AG04450 (cell line): ENCODE measurements at regions not wholly inside any gene's neighbourhood (a gene's known extent, or its start where the extent isn't known, plus 50 kb on each side); places are given as distances from the start of the nearest gene placed in this dataset.
A peak's percentile ranks its signal among the peaks of the same experiment; 100 is the strongest.
"Not testable (repeated sequence)": the region's sequence is repeated elsewhere in the genome, so short reads cannot be mapped to it uniquely, and the experiment has no call there.

Source experiments
- CTCF ChIA-PET: fragments of 300-600, 350-600 bp; formaldehyde crosslinking; extraction: SDS; loops from one replicate; lab custom pipeline; 2022; ENCODE audit warnings: antibody characterized with exemption, inconsistent platforms; lab: Charles Lee
- POLR2A ChIA-PET: fragments of 350-600 bp; formaldehyde crosslinking; extraction: SDS; loops from one replicate; lab custom pipeline; 2021; ENCODE audit warnings: antibody characterized with exemption, inconsistent platforms; lab: Yijun Ruan, JAX
- DNase-seq: peaks from one replicate; pipeline ENCODE4 v3.0.0-alpha.2; 2011; ENCODE audit warnings: low read depth, low spot score
- H3K27ac ChIP-seq: one replicate; pipeline ENCODE4 v1.5.1; 2012; ENCODE audit warnings: low read depth, low read length, control low read depth
- H3K27me3 ChIP-seq: one replicate; pipeline ENCODE4 v1.6.0; 2012; ENCODE audit warnings: low read length; ENCODE audit not compliant: control insufficient read depth, insufficient read depth
- H3K4me3 ChIP-seq: 2 replicates; pipeline ENCODE4 v1.5.1; 2011; ENCODE audit warnings: mild to moderate bottlenecking, low read depth, low read length, control low read depth
- H3K9me3 ChIP-seq: 2 replicates; pipeline ENCODE4 v1.5.1; 2012; ENCODE audit warnings: low read length; ENCODE audit not compliant: control insufficient read depth, insufficient read depth
- TF ChIP-seq, protein P1 (sequence below): IDR thresholded peaks from 2 replicates; pipeline ENCODE4 v1.5.1; 2011; ENCODE audit warnings: low read depth, low read length, control low read depth, inconsistent platforms

DNA sequence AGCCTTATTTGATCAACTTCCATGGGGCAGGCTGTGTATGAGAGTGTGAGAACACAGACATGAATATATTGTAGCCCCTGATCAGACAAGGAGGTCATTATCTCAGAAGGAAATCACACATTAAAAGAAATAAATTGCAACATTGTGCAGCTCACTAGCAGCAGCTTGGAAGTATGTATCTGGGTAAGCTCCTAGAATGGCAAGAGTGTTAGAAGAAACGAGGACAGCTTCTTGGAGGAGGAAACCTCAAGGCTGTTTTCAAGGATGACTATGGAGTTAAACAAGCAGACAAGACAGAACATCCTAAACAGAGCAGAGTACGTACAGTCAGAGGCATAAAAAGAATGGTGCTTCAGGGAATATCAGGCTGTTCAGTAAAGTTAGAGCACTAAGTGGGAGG lies 511.0 kb downstream of the SLCO4C1 start:
- CTCF ChIA-PET, result no interaction called here

DNA sequence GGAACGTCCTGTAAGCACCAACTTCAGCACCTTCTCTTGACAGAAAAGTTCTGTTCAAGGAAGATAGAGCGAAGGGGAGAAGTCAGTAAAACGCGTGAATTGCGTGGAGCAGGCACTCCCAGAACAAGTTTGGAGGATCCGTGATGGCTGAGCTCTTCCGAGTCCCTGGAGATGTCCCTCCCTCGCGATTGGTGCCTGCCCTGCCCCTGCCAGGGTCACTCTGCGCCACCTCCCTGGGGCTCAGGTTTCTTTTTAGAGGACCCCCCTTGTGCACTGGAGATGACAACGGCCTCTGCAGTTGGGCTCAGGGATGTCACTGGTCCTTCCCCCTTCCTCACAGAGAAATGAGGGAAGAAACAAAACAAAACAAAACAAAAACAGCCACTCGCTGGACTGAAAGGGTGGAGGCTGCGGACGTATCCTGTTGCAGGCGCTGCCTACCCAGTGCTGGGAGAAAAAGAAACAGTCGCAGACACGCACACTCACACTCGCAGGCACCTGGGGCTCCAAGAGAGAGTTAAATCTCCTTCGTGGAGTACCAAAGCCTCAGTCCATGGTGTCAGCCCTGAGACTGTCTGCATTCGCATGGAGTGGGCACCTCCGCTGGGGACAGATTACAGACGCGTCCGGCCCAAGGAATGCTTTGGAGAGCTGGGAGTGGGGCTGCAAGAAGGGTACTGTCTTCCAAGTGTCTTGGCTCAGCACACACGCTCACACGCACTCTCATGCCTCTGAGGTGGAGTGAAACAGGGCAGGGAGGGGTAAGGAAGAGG lies 512.7 kb downstream of the SLCO4C1 start:
- H3K9me3 ChIP-seq, result peaks cover 13% of the 10 kb centered on the region
- TF ChIP-seq, protein P1, sequence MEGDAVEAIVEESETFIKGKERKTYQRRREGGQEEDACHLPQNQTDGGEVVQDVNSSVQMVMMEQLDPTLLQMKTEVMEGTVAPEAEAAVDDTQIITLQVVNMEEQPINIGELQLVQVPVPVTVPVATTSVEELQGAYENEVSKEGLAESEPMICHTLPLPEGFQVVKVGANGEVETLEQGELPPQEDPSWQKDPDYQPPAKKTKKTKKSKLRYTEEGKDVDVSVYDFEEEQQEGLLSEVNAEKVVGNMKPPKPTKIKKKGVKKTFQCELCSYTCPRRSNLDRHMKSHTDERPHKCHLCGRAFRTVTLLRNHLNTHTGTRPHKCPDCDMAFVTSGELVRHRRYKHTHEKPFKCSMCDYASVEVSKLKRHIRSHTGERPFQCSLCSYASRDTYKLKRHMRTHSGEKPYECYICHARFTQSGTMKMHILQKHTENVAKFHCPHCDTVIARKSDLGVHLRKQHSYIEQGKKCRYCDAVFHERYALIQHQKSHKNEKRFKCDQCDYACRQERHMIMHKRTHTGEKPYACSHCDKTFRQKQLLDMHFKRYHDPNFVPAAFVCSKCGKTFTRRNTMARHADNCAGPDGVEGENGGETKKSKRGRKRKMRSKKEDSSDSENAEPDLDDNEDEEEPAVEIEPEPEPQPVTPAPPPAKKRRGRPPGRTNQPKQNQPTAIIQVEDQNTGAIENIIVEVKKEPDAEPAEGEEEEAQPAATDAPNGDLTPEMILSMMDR, result no peak
- POLR2A ChIA-PET, result no interaction called here
- peak overlapping the region; percentile 46 for H3K4me3 ChIP-seq
- DNase-seq, result no peak
- CTCF ChIA-PET, result no interaction called here
- no peak overlapping the region for H3K27ac ChIP-seq
- no peaks in the 10 kb centered on the region for H3K27me3 ChIP-seq

More for the DNA sequence above, 511.0 kb downstream of the SLCO4C1 start:
- Histone ChIP-seq H3K4me3 (no peak overlapping the region), H3K27me3 (no peaks in the 10 kb centered on the region), H3K9me3 (peaks cover 22% of the 10 kb centered on the region), H3K27ac (no peak overlapping the region)
- TF ChIP-seq, protein P1, result no peak
- no peak for DNase-seq
- POLR2A ChIA-PET, result no interaction called here

DNA sequence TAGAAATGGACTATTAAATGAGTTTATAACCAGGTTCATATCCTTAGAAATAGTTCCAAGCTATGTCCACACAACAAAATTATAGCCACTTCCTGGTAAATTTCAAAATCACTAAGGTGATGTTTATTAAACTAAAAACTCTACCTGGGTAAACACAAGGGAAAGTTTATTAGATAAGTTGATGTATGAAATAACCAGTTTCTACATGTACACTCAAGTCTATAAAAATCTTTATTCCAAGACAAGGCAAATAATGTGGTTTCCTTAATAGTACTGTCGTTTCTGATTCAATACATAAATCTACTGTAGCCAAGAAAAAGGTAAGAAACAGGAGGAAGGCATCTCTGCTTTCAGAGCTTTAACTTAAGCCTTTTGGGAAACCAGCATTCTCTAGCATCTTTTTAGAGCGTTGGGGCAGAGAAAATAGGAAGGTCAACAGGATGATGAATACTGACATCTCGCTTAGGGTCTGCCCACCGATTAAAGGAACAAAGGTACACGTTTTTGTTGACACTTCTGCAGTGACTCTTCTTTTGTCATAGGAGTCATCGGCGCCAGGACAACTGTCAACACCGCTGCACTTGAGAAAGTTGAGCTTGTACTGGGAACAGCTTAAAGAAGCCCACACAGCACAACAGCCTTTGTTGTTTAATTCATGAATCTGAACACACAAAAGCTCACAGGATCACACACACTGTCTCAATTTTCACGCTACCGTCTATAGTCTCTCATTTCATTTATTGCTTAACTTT lies 513.6 kb downstream of the SLCO4C1 start:
- Histone ChIP-seq H3K4me3 (no peak overlapping the region), H3K27ac (no peak overlapping the region), H3K9me3 (peaks cover 13% of the 10 kb centered on the region), H3K27me3 (no peaks in the 10 kb centered on the region)
- ChIA-PET CTCF (interaction anchor here (0.6 kb wide), 1 partner anchor 1962 kb away, joined by 3 read pairs; no protein-coding TSS in a partner anchor), POLR2A (no interaction called here)
- DNase-seq, result no peak
- TF ChIP-seq, protein P1, result no peak

DNA sequence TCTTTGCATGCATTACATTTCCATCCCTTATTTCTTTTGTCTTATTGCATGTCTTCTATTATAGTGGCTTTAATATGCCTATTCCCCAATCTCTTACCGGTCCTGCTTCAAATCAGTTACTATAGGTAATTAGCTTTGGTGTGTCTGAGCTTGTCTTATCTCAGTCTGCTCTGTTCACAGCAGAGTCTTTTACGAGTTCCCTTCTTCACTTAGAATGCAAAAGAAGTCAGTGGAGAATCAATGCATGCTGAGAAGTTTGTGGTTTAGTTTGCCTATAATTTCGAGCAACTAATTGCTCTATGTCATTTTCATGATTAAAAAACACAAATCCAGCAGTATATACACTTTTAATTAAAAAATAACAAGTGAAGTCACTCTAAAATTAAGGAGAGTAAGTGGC lies 545.0 kb downstream of the SLCO4C1 start:
- ChIA-PET POLR2A (no interaction called here), CTCF (no interaction called here)
- no peak overlapping the region for H3K4me3 ChIP-seq
- H3K27me3 ChIP-seq, result no peaks in the 10 kb centered on the region
- peaks cover 12% of the 10 kb centered on the region for H3K9me3 ChIP-seq
- TF ChIP-seq, protein P1, result no peak
- no peak overlapping the region for H3K27ac ChIP-seq
- no peak for DNase-seq

DNA sequence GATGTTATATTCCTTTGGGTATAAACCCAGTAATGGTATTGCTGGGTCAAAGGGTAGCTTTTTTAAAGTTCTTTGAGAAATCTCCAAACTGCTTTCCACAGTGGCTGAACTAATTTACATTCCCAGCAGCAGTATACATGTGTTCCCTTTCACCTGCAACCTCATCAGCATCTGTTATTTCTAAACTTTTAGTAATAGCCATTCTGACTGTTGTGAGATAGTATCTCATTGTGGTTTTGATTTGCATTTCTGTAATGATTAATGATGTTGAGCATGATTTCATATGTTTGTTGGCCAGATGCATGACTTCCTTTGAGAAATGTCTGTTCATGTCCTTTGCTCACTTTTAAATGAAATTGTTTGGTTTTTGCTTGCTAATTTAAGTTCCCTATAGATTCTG lies 553.1 kb downstream of the SLCO4C1 start:
- H3K4me3 ChIP-seq, H3K27me3 ChIP-seq, H3K27ac ChIP-seq, DNase-seq, POLR2A ChIA-PET, H3K9me3 ChIP-seq, CTCF ChIA-PET: not testable (repeated sequence)
